ENCODE measurements at regions not wholly inside any gene's neighbourhood (a gene's known extent, or its start where the extent isn't known, plus 50 kb on each side); places are given as distances from the start of the nearest gene placed in this dataset.

GRCh38 chr3:5270666-5271371, 83.3 kb downstream of the EDEM1 start:
- DNase-seq: no peak

- DNase-seq: no peak
Measured at GRCh38 chr3:5271372-5271683, 83.8 kb downstream of the EDEM1 start.

DNA sequence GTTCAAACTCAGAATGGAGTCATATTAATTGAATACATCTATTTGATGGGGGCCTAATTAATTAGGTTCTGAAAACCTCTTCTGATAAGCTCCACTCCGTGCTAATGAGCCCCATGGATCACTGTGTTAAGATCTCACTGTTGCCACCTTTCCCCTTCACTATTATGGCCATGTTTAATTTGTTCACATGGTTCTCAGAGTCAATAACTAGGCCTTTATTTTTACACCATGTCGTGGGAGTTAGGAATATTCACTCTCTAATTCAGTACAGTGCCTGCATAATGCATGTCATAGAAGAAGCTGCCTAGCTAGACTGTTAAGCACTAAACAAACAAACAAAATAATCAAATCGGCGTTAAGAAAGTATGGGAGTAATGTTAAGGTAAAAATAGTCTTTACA, 84.9 kb downstream of the EDEM1 start:
- DNase-seq: no peak

GRCh38 chr3:5274091-5274490, 86.6 kb downstream of the EDEM1 start:
- no peak for DNase-seq

DNA sequence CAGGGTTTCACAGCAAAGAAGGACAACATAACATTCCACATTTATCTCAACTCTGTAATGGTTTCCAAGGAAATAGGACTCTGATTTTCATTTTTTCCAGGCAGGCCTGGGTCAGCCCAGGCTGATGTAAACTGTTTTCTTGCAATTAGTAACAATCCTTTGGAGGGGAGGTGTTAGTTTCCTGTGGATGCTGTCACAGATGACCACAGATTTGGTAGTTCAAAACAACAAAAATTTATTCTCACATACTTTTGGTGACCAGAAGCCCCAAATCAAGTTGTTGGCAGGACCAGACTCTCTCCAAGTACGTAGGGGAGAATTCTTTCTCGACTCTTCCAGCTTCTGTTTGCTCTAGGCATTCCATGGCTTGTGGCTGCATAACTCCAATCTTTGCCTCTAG, 88.0 kb downstream of the EDEM1 start:
- no peak for DNase-seq

DNA sequence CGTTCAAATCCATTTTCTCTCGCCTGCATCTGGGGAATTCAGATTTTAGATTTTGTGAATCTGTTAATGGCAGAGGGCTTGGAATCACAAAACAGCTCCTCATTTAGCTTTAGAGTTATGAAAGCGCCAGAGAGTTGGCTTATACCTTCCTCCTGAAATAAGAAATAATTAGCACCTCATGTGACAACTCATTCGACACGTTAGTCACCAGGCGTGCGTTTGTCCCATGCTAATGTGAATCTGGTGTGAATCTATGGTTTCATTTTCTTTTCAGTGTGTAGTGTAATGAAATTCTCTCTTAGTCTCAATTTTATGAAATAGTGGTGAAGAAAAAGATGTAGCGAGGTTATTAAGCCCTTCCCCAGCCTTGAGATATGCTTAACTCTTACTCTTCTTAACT, 89.4 kb downstream of the EDEM1 start:
- DNase-seq: no peak

GRCh38 chr3:5277612-5278236, 90.2 kb downstream of the EDEM1 start:
- no peak for DNase-seq

DNA sequence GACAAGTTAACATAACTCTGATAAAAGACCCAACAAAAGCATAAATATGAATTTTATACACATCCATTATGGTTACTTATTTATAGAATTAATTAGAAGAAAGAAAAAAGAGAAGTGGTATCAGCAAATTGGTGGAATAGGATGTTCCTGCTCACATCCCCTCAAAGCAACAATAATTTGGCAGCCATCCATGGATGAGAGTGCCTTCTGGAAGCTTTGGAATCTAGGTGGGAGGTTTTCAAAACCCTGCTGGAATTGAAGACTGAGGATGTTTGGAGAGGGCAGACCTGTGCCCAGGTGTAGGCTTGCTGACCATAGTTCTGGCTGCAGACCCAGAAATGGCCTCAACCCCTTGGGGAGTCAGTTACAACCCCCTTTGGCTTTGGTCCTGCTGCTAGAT, 91.2 kb downstream of the EDEM1 start:
- no peak for DNase-seq

GRCh38 chr3:5282703-5283102, 95.2 kb downstream of the EDEM1 start:
- no peak for DNase-seq

DNA sequence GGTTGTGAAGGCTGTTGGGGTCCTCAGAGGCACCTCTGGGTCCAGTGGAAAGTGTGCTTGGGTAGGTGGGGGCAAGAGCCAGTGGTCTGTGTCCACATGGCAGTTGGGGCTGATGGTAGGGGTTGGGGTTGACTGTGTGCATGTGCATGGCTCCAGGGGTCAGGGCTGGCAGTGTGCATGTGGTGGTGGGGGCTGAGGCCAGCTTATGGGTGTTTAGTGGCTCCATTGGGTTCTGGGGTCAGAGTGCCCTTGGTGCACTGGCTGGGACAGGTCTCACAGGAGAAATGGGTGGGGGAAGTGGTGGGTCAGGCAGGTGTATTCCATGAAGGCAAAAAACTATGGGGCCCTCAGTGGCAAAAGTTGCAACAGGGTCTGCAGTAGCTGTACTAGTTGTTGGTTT, 97.9 kb downstream of the EDEM1 start:
- DNase-seq: no peak

DNA sequence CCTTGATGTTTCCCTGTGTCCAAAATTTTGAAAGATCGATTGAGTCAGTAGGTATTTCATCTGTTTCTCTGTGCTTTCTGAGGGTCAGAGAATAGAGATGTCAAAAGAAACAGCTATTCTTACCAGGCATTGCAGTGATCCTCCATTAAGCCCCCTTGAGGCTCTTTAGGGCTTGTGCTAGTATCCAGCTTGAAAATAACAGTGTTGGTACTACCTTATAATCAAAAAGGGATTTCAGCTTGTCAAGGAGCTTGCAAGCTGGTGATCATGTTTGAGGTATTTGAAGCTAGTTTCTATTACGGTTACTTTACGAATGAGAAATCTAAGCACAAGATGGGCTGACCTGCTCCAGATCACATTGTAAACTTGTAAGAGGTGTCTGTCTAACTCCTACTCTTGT, 103.4 kb downstream of the EDEM1 start:
- DNase-seq: no peak

GRCh38 chr3:5292512-5292911, 105.0 kb downstream of the EDEM1 start:
- DNase-seq: peak in 1 of 2 experiments; percentile 34

DNA sequence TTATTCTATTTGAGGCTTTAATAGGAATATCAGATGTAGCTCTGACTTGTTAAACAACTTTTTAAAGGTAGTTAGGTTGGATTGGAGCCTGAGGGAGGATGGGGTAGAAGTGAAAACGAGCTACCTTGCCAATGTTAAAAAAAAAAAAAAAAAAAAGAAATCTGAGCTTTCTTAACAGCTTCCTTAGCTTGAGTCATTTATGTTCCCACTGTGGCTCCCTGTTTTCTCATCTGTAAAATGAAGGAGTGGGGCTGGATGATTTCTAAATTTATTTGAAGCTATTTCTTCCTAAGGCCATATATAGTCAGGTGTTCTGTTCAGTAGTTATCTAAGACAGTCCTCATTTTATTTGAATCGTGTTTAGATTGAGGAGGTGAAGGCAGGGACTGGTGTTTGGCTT, 105.7 kb downstream of the EDEM1 start:
- no peak for DNase-seq

DNA sequence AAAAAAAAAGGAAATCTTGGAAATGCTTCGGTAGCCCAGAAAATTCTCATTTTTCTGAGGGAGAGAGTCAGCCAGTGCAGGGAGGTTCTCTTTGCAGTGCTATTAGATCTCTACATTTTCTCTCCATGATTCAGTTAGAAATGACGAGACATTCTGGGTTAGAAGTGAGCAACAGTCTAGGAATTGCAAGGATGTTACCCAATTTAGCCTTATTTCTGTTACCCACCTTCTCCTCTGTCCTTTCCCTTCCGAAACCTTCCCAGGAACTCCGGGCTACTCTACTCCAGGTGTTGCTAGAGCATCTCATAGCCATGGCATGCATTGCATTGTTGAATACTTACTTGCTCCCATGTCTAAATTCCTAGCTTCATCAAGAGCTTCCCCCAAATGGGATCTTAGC, 106.8 kb downstream of the EDEM1 start:
- DNase-seq: no peak

- no peak for DNase-seq
Measured at GRCh38 chr3:5295191-5295690, 107.7 kb downstream of the EDEM1 start.

GRCh38 chr3:5296362-5296761, 108.9 kb downstream of the EDEM1 start:
- no peak for DNase-seq

DNA sequence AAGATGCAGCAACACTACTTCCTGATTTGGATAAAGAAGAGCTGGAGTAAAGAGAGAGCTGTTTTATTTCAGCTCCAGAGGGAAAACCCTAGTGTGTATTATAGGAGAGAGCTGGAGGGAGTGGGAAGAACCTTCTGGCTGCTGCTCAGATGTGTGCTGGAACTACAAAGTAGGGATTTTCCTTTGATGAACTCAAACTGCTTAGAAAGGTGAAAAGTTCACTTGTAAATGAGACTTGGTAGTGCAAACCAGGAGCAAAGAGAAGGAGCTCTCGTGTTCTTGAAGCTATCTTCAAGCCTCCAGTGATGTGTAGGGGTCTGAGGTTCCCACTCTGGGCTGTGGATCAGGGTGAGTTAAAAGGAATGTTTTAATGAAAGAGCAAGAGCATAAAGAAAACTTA, 110.4 kb downstream of the EDEM1 start:
- DNase-seq: no peak

DNA sequence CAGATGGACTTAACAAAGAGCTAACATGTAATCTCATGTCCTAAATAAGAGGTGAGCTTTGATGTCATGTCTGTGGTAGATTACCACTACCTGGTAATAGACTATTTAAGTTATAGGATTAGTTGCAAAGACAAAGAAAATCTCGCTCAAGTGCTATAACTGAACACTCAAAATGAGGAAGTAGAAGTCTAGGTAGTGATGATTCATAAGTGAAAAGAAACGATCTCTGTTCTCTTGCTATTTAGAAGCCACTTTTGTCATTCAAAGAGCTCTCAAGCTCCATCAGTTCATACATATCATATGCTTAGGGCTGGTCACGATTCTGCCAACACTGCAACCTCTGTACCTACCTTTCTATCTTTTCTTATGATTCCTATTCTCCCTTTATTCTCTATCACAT, 110.9 kb downstream of the EDEM1 start:
- no peak for DNase-seq

DNA sequence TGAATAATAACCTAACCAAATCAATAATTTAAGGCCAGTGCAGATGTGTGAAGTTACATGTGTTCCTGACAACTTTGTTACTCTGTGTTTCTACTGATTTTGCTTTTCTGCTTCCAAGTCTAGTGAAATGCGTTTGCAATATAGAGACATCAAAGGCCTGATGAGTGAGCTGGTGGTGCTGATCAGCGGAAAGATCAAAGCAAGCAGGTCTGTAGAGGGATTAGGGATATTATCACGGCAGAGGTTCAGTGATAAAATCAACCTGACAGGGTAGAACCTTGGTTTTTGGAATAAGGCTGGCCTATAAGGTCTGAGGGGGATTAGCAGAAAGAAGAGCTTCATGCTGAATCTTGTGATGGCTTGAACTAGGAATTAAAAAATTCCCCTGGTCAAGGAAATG, 111.7 kb downstream of the EDEM1 start:
- no peak for DNase-seq

DNA sequence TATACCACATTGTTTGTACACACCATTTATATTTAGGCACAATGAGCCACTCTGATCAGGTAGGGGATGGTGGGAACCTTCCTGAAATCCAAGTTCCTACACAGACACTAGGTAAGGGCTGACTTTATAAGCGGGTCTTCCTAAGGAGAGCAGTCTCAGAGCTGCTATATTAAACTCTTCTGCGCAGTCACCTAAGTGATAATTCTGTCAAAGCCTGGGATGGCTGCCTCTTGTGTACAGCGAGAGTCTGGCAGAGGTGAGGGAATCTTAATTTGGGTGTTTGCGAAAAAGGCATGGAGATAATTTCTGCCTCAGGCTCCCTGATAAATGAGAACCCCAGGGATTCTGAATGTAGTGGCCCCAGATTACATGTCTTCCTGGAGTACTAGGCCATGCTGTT, 113.1 kb downstream of the EDEM1 start:
- no peak for DNase-seq

DNA sequence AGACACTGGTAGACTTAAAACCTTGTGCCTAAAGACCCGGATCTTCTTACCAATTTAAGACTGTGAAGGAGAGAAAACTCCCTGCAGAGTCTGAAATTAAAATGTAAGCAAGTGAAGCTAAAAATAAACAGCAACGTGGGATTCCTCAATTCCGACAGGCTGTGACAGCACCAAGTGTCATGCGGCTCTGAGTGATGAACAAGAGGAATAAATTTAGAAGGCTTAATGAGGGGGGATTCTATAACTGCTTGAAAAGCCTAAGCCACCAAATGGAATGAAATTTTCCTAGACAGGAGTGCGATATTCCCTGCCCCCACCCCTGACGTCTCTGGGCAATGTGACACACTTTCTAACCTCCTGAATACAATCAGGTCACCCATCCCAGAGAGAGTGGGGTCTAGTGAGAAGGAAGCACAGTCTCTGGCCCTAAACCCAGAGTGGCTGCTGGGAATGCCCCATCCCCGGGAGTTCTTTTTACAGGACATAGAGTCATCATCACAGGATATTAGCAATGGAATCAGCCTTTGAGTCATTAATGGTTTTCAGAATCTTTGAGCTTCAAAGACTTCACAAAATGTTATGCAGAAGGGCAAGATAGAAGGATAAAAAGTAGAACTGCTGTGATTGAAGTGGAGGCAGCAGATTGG, 114.3 kb downstream of the EDEM1 start:
- DNase-seq: no peak

- DNase-seq: no peak
Measured at GRCh38 chr3:5302661-5303060, 115.2 kb downstream of the EDEM1 start.

GRCh38 chr3:5304188-5304587, 116.7 kb downstream of the EDEM1 start:
- DNase-seq: no peak
